OCI-M2 (cell line): ENCODE measurements at regions not wholly inside any gene's neighbourhood (a gene's known extent, or its start where the extent isn't known, plus 50 kb on each side); places are given as distances from the start of the nearest gene placed in this dataset.
"Not testable (repeated sequence)": the region's sequence is repeated elsewhere in the genome, so short reads cannot be mapped to it uniquely, and the experiment has no call there.

Source experiments
- DNase-seq: peaks from one replicate; lab custom pipeline; 2025; ENCODE audit not compliant: unreplicated experiment; lab: John Stamatoyannopoulos, UW

- no peak for DNase-seq
These were observed 53.4 kb downstream of the HES1 start for GRCh38 chr3:194189243-194189791.

GRCh38 chr3:194191850-194192249, 55.9 kb downstream of the HES1 start:
- DNase-seq, result not testable (repeated sequence)

GRCh38 chr3:194194051-194194756, 58.3 kb downstream of the HES1 start:
- no peak for DNase-seq

DNA sequence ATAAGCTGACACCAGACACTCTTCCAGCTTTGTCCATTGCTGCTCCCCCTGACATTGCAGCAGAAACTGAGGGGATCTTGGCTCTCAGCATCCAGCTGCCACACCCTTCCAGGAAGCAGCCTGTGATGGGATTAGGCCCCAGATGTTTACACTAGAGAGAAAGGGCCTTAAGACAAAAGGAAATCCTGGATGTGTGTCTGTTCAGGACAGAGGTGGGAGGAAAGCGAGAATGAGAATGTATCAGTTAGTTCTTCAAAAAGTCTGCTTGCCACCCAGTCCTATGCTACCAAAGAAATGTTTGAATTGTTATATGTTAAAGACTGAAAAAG, 58.8 kb downstream of the HES1 start:
- no peak for DNase-seq

DNA sequence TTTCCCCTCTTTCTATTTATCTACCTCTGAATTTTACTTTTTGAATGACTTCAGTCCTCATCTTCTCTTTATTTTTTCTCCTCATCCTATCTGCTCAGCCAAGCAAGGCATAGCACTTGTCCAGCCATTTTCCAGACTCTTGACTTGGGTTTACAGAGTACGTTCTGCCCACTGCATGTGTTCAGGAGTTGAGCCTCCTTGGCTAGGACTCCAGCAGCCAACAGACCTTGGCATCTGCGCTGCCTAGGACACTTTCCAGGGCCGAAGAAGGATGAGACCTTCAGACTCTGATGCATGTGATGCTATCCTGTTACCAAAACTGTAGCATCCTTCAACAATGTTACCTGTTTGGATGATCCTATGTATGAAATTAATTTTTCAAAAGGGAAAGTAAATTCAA, 59.7 kb downstream of the HES1 start:
- DNase-seq, result no peak

GRCh38 chr3:194196876-194197275, 60.9 kb downstream of the HES1 start:
- DNase-seq, result no peak

- no peak for DNase-seq
These were observed 61.5 kb downstream of the HES1 start for GRCh38 chr3:194197396-194197960.

- no peak for DNase-seq
These were observed 62.2 kb downstream of the HES1 start for GRCh38 chr3:194197981-194198695.

- no peak for DNase-seq
These were observed 63.0 kb downstream of the HES1 start for GRCh38 chr3:194198938-194199337.

- no peak for DNase-seq
These were observed 64.6 kb downstream of the HES1 start for GRCh38 chr3:194200422-194201081.

GRCh38 chr3:194201953-194202666, 66.2 kb downstream of the HES1 start:
- no peak for DNase-seq

DNA sequence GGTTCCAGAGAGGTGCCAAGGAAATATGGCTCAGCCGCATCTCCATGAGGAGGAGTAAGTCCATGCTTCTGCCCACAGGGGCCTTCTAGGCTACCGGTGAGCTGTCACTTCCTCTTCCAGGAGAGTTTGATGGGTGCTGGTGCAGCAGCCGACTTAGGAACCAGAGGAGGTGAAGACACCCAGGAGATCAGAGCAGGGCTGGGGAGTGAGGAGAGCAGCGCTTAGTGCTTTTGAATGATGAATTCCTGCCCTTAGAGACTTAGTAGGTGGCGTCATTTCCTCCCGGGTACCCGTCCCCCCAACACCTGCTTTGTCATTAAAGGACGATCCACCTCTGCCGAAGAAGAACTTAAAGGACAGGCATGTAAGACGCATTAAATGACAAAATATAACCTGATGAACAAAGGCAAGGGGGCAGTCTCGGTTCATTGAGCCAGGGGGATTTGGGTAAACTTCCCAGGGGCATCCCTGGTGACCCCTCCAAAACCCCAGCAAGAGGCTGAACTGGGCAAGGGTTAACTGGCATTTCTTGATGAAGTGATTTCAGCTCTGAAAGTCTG, 67.6 kb downstream of the HES1 start:
- DNase-seq, result no peak

DNA sequence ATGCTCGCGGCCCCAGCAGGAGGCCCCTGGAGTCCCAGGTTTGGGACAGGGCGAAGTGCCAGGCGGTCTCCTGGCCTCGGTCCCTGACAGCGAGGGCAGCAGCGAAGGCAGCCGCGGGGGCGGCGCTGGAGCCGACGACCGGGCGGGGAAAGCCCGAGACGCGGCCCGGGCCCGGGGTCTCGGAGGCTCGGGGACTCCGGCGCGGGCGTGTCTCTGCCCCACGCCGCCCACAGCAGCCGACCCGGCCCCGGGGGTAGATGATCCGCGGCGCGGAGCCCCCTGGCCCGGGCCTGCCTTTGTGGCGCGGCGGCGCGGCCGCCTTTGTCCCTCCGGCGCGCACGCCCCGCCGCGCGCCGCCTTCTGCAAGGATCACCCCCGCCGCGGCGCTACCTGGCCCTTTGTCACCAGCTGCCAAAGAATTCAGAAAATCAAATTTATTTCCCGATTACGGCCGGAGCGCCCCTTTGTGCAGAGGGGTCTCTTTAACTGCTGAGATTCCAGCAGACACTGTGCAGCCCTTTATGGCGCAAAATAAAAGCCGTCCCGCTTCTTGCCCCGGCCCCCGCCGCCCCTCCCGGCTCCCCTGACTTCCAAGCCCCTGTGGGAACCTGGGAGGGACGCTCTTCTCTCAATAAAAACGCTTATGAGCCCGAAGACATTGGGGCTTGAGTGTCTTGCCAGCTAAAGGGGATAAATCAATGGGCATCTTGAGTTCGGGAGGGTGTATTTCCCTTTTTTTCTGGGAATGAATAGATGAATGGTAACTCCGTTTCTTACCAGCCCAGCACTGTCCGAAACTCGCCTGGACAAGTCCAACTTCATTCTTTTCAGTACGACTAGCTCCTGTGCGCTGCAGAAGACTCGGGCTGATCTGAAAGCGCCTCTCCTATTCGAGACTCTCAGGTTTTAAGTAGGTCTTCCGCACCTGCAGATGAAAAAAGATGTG, 68.4 kb downstream of the HES1 start:
- DNase-seq, result no peak

- no peak for DNase-seq
These were observed 69.8 kb downstream of the HES1 start for GRCh38 chr3:194205675-194206133.

DNA sequence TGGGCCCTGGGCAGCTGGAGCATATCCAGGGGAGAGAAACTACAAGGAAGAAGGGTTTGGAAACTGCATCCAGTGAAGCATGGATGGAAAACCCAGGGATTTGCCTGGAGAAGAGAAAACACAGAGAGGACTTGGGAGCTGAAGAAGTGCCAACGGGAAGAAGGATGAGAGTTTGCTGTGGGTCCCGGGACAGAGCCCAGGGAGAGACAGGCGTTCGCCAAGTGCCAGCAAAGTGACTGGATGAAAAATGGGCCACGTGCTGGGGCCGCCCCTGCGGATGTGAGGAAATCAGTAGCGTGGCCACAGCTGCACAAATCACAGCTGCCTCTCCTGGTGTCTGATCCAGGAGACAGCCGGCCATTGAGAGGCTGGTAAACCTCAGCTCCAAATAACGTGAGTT, 70.4 kb downstream of the HES1 start:
- DNase-seq, result no peak

DNA sequence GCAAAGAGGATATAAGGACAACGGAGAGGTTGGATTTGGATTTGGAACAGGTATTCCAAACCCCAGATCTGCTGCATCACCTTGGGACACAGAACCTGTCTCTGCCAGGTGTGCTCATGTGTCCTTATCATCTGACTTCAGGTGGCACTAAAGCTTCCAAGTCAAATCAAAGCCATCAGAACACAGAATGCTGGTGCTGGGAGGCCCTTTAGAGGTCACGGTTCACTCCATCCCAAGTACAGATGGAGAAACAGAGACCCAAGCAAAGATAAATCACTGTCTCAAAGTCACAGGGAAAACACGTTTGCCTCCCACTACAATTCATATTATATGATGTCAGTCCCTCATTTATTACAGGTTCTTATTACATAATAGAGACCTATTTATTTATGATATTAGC, 72.8 kb downstream of the HES1 start:
- no peak for DNase-seq

GRCh38 chr3:194212161-194212844, 76.4 kb downstream of the HES1 start:
- DNase-seq, result no peak

DNA sequence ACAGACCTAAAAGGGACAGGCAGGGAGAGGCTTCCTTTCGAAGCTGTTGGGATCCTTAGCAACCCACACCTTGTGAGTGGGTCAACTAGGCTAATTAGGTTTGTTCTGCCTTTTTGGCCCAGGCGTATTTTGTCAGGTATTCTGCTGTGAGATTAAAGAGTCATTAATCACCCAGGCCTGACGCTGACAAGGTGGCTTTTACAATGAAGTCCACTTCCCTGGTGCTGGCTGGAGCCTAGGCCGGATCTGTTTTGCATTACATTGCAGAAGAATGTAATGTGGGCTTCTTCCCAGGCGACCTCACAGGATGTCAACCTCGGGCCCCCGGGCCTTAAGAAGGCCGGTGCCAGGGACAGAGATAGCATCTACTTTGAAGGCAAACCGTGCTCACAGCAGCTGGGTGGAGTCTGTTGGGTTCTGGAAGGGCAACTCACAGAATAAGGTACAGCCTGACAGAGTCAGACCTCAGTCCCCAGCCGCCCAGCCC, 76.9 kb downstream of the HES1 start:
- DNase-seq, result no peak

GRCh38 chr3:194215392-194215791, 79.4 kb downstream of the HES1 start:
- DNase-seq, result no peak
